ENCODE measurements at regions not wholly inside any gene's neighbourhood (a gene's known extent, or its start where the extent isn't known, plus 50 kb on each side); places are given as distances from the start of the nearest gene placed in this dataset.

DNA sequence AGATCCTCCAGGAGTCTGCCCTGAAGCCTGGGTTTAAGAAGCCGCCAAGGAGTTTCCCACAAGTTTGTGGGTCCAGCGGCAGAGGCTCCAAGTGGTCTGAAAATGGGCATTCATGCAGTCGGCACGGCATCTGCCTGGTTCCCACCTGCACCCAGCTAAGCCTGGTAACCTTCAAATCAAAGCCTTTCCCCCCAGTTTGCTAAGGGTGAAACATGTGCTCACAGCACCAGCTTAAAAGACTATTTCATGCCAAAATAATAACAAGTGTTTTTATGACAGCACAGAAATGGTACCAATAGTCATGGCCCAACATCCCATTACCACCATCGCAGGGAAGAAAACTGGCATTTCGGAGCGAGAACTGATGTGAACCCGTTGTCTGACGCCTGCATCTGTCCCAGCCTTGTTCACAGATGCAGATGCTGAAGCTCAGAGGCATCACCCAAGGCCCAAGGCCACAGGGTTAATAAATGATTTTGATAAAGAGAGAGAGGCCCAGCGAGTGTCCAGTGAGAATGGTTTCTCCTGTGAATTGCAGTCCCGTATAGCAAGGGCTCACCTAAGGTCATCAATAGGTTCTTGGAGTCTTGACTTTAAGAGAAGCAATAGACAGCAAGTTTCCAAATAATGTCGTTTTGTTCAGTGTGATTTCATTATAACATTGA, 188.0 kb upstream of the TPM1 start:
- Histone ChIP-seq H3K9me3 (ENCODE audit: control insufficient read depth in 1 of 2, low read length in 2 of 2) (no peaks in the 10 kb centered on the region), H3K27me3 (ENCODE audit: control insufficient read depth in 1 of 2, insufficient read depth in 2 of 2, low read length in 2 of 2) (no peaks in the 10 kb centered on the region), H3K27ac (ENCODE audit: low read depth, low read length) (no peak overlapping the region), H3K36me3 (ENCODE audit: control insufficient read depth in 1 of 2, insufficient read depth in 2 of 2, low read length in 2 of 2) (no peaks in the 10 kb centered on the region), H3K9ac (ENCODE audit: low read depth in 1 of 2, low read length in 2 of 2) (no peak overlapping the region), H3K4me3 (ENCODE audit: low read depth in 1 of 2, low read length in 2 of 2) (no peak overlapping the region), H3K4me1 (ENCODE audit: control insufficient read depth in 1 of 2, insufficient read depth in 2 of 2, low read length in 2 of 2) (no peaks in the 10 kb centered on the region)

DNA sequence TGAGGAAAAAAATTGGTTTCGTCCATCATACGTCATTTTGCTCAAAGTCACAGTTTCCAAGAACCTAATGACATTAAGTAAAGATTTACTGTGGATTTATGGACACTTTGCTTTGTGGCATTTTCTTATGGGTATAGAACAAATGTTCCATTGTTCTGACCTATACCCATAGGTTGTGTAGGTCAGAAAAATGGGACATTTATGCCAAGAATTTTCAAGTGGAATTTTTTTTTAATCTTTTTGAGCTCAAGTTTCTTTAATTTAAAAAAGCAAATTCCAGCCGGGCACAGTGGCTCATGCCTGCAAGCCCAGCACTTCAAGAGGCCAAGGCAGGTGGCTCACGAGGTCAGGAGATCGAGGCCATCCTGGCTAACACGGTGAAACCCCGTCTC, 187.5 kb upstream of the TPM1 start:
- Histone ChIP-seq H3K36me3 (ENCODE audit: control insufficient read depth in 1 of 2, insufficient read depth in 2 of 2, low read length in 2 of 2) (no peaks in the 10 kb centered on the region), H3K9ac (ENCODE audit: low read depth in 1 of 2, low read length in 2 of 2) (no peak overlapping the region), H3K4me1 (ENCODE audit: control insufficient read depth in 1 of 2, insufficient read depth in 2 of 2, low read length in 2 of 2) (no peaks in the 10 kb centered on the region), H3K9me3 (ENCODE audit: control insufficient read depth in 1 of 2, low read length in 2 of 2) (no peaks in the 10 kb centered on the region), H3K27me3 (ENCODE audit: control insufficient read depth in 1 of 2, insufficient read depth in 2 of 2, low read length in 2 of 2) (no peaks in the 10 kb centered on the region), H3K27ac (ENCODE audit: low read depth, low read length) (no peak overlapping the region), H3K4me3 (ENCODE audit: low read depth in 1 of 2, low read length in 2 of 2) (no peak overlapping the region)

GRCh38 chr15:62856466-62857246, 185.9 kb upstream of the TPM1 start:
- no peak overlapping the region for H3K27ac ChIP-seq (ENCODE audit: low read depth, low read length)
- no peaks in the 10 kb centered on the region for H3K36me3 ChIP-seq (ENCODE audit: control insufficient read depth in 1 of 2, insufficient read depth in 2 of 2, low read length in 2 of 2)
- no peak overlapping the region for H3K4me3 ChIP-seq (ENCODE audit: low read depth in 1 of 2, low read length in 2 of 2)
- no peaks in the 10 kb centered on the region for H3K9me3 ChIP-seq (ENCODE audit: control insufficient read depth in 1 of 2, low read length in 2 of 2)
- H3K9ac ChIP-seq (ENCODE audit: low read depth in 1 of 2, low read length in 2 of 2): no peak overlapping the region
- H3K4me1 ChIP-seq (ENCODE audit: control insufficient read depth in 1 of 2, insufficient read depth in 2 of 2, low read length in 2 of 2): no peaks in the 10 kb centered on the region
- H3K27me3 ChIP-seq (ENCODE audit: control insufficient read depth in 1 of 2, insufficient read depth in 2 of 2, low read length in 2 of 2): no peaks in the 10 kb centered on the region

DNA sequence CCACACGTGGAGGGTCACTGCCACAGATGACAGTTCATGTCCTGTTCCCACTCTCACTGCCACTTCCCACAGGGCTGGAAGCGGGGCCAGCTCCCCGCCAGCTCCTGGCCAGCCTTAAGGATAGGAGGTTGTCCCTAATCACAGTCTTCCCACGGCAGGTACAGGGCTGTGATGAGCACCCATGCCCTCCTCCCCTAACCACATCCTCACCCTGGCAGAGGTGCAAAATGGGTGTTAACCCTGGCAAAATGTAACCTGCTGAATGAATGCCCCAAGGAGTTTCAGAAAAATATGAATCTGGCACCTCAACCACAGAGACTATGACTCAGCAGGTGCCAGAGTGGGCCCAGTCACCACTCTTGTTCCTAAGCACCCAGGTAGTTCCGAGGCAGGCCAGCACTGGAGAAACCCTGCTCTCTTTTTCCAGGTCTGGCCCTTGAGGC, 185.1 kb upstream of the TPM1 start:
- H3K27ac ChIP-seq (ENCODE audit: low read depth, low read length): no peak overlapping the region
- H3K36me3 ChIP-seq (ENCODE audit: control insufficient read depth in 1 of 2, insufficient read depth in 2 of 2, low read length in 2 of 2): no peaks in the 10 kb centered on the region
- no peaks in the 10 kb centered on the region for H3K9me3 ChIP-seq (ENCODE audit: control insufficient read depth in 1 of 2, low read length in 2 of 2)
- H3K4me1 ChIP-seq (ENCODE audit: control insufficient read depth in 1 of 2, insufficient read depth in 2 of 2, low read length in 2 of 2): no peaks in the 10 kb centered on the region
- H3K9ac ChIP-seq (ENCODE audit: low read depth in 1 of 2, low read length in 2 of 2): no peak overlapping the region
- H3K4me3 ChIP-seq (ENCODE audit: low read depth in 1 of 2, low read length in 2 of 2): no peak overlapping the region
- H3K27me3 ChIP-seq (ENCODE audit: control insufficient read depth in 1 of 2, insufficient read depth in 2 of 2, low read length in 2 of 2): no peaks in the 10 kb centered on the region

GRCh38 chr15:62858343-62858742, 184.2 kb upstream of the TPM1 start:
- H3K27ac ChIP-seq (ENCODE audit: low read depth, low read length): no peak overlapping the region
- H3K9me3 ChIP-seq (ENCODE audit: control insufficient read depth in 1 of 2, low read length in 2 of 2): no peaks in the 10 kb centered on the region
- no peaks in the 10 kb centered on the region for H3K27me3 ChIP-seq (ENCODE audit: control insufficient read depth in 1 of 2, insufficient read depth in 2 of 2, low read length in 2 of 2)
- H3K4me3 ChIP-seq (ENCODE audit: low read depth in 1 of 2, low read length in 2 of 2): no peak overlapping the region
- H3K36me3 ChIP-seq (ENCODE audit: control insufficient read depth in 1 of 2, insufficient read depth in 2 of 2, low read length in 2 of 2): no peaks in the 10 kb centered on the region
- no peaks in the 10 kb centered on the region for H3K4me1 ChIP-seq (ENCODE audit: control insufficient read depth in 1 of 2, insufficient read depth in 2 of 2, low read length in 2 of 2)
- no peak overlapping the region for H3K9ac ChIP-seq (ENCODE audit: low read depth in 1 of 2, low read length in 2 of 2)

- no peak overlapping the region for H3K27ac ChIP-seq (ENCODE audit: low read depth, low read length)
- H3K9ac ChIP-seq (ENCODE audit: low read depth in 1 of 2, low read length in 2 of 2): no peak overlapping the region
- no peaks in the 10 kb centered on the region for H3K9me3 ChIP-seq (ENCODE audit: control insufficient read depth in 1 of 2, low read length in 2 of 2)
These were observed 179.8 kb upstream of the TPM1 start for GRCh38 chr15:62862717-62863116.

GRCh38 chr15:62866366-62866765, 176.2 kb upstream of the TPM1 start:
- no peak overlapping the region for H3K27ac ChIP-seq (ENCODE audit: low read depth, low read length)

More at GRCh38 chr15:62862717-62863116, 179.8 kb upstream of the TPM1 start:
- H3K27me3 ChIP-seq (ENCODE audit: control insufficient read depth in 1 of 2, insufficient read depth in 2 of 2, low read length in 2 of 2): no peaks in the 10 kb centered on the region
- H3K4me3 ChIP-seq (ENCODE audit: low read depth in 1 of 2, low read length in 2 of 2): no peak overlapping the region
- H3K4me1 ChIP-seq (ENCODE audit: control insufficient read depth in 1 of 2, insufficient read depth in 2 of 2, low read length in 2 of 2): no peaks in the 10 kb centered on the region
- H3K36me3 ChIP-seq (ENCODE audit: control insufficient read depth in 1 of 2, insufficient read depth in 2 of 2, low read length in 2 of 2): no peaks in the 10 kb centered on the region

GRCh38 chr15:62867844-62868243, 174.7 kb upstream of the TPM1 start:
- Histone ChIP-seq H3K9me3 (ENCODE audit: control insufficient read depth in 1 of 2, low read length in 2 of 2) (no peaks in the 10 kb centered on the region), H3K27ac (ENCODE audit: low read depth, low read length) (no peak overlapping the region)

More at GRCh38 chr15:62866366-62866765, 176.2 kb upstream of the TPM1 start:
- H3K4me1 ChIP-seq (ENCODE audit: control insufficient read depth in 1 of 2, insufficient read depth in 2 of 2, low read length in 2 of 2): no peaks in the 10 kb centered on the region
- H3K9ac ChIP-seq (ENCODE audit: low read depth in 1 of 2, low read length in 2 of 2): no peak overlapping the region
- H3K27me3 ChIP-seq (ENCODE audit: control insufficient read depth in 1 of 2, insufficient read depth in 2 of 2, low read length in 2 of 2): no peaks in the 10 kb centered on the region
- H3K9me3 ChIP-seq (ENCODE audit: control insufficient read depth in 1 of 2, low read length in 2 of 2): no peaks in the 10 kb centered on the region
- no peaks in the 10 kb centered on the region for H3K36me3 ChIP-seq (ENCODE audit: control insufficient read depth in 1 of 2, insufficient read depth in 2 of 2, low read length in 2 of 2)
- H3K4me3 ChIP-seq (ENCODE audit: low read depth in 1 of 2, low read length in 2 of 2): no peak overlapping the region

DNA sequence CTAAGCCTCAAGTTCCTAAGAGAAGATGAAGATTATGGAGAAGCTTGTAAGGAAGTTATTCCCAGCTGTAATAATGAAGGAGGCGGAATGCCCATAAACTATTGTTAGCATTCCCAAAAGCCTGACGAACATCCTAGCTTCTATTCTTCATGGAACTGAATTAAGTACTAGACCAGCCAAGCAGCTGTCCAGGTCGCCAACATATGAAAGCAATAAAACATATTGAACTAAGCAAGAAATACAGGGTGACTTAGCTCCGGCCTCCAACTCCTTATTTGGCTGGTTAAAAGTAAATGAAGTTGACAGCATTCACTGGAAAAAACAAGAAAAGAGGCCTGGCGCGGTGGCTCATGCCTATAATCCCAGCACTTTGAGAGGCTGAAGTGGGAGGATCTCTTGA, 174.0 kb upstream of the TPM1 start:
- Histone ChIP-seq H3K27me3 (ENCODE audit: control insufficient read depth in 1 of 2, insufficient read depth in 2 of 2, low read length in 2 of 2) (no peaks in the 10 kb centered on the region), H3K9me3 (ENCODE audit: control insufficient read depth in 1 of 2, low read length in 2 of 2) (no peaks in the 10 kb centered on the region), H3K4me1 (ENCODE audit: control insufficient read depth in 1 of 2, insufficient read depth in 2 of 2, low read length in 2 of 2) (no peaks in the 10 kb centered on the region), H3K9ac (ENCODE audit: low read depth in 1 of 2, low read length in 2 of 2) (no peak overlapping the region), H3K36me3 (ENCODE audit: control insufficient read depth in 1 of 2, insufficient read depth in 2 of 2, low read length in 2 of 2) (no peaks in the 10 kb centered on the region), H3K27ac (ENCODE audit: low read depth, low read length) (no peak overlapping the region), H3K4me3 (ENCODE audit: low read depth in 1 of 2, low read length in 2 of 2) (no peak overlapping the region)

More at GRCh38 chr15:62867844-62868243, 174.7 kb upstream of the TPM1 start:
- Histone ChIP-seq H3K9ac (ENCODE audit: low read depth in 1 of 2, low read length in 2 of 2) (no peak overlapping the region), H3K27me3 (ENCODE audit: control insufficient read depth in 1 of 2, insufficient read depth in 2 of 2, low read length in 2 of 2) (no peaks in the 10 kb centered on the region), H3K36me3 (ENCODE audit: control insufficient read depth in 1 of 2, insufficient read depth in 2 of 2, low read length in 2 of 2) (no peaks in the 10 kb centered on the region), H3K4me3 (ENCODE audit: low read depth in 1 of 2, low read length in 2 of 2) (no peak overlapping the region), H3K4me1 (ENCODE audit: control insufficient read depth in 1 of 2, insufficient read depth in 2 of 2, low read length in 2 of 2) (no peaks in the 10 kb centered on the region)

GRCh38 chr15:62869116-62869515, 173.4 kb upstream of the TPM1 start:
- H3K4me1 ChIP-seq (ENCODE audit: control insufficient read depth in 1 of 2, insufficient read depth in 2 of 2, low read length in 2 of 2): no peaks in the 10 kb centered on the region
- no peaks in the 10 kb centered on the region for H3K9me3 ChIP-seq (ENCODE audit: control insufficient read depth in 1 of 2, low read length in 2 of 2)
- H3K27me3 ChIP-seq (ENCODE audit: control insufficient read depth in 1 of 2, insufficient read depth in 2 of 2, low read length in 2 of 2): no peaks in the 10 kb centered on the region
- H3K27ac ChIP-seq (ENCODE audit: low read depth, low read length): no peak overlapping the region
- no peak overlapping the region for H3K9ac ChIP-seq (ENCODE audit: low read depth in 1 of 2, low read length in 2 of 2)
- no peaks in the 10 kb centered on the region for H3K36me3 ChIP-seq (ENCODE audit: control insufficient read depth in 1 of 2, insufficient read depth in 2 of 2, low read length in 2 of 2)
- no peak overlapping the region for H3K4me3 ChIP-seq (ENCODE audit: low read depth in 1 of 2, low read length in 2 of 2)
